Heart left ventricle (tissue), 16 donors: ENCODE measurements at regions not wholly inside any gene's neighbourhood (a gene's known extent, or its start where the extent isn't known, plus 50 kb on each side); places are given as distances from the start of the nearest gene placed in this dataset.

Source experiments
- ATAC-seq, 4 donors: fragments of 200-7000 bp; cut with Tn5 transposase; one replicate each; pipeline ENCODE4 v1.9.1; 2020 to 2022; ENCODE audit warnings: moderate library complexity in 4 of 4, mild to moderate bottlenecking in 3 of 4, moderate number of reproducible peaks in 1 of 4
- DNase-seq, 5 donors: peaks; one replicate each; pipeline ENCODE4 v3.0.0-alpha.2; 2020
- H3K27ac ChIP-seq, 12 donors: fragments of 200-600 bp; sonication (generic) in 4 of 12; one replicate each; pipeline versions ENCODE4 v1.5.0 to v1.8.0; 2016 to 2022; ENCODE audit warnings: mild to moderate bottlenecking in 2 of 12
- H3K27me3 ChIP-seq, 9 donors: fragments of 200-600 bp; sonication (generic) in 2 of 9; one replicate each; pipeline versions ENCODE4 v1.5.1 to v1.8.0; 2016 to 2022; ENCODE audit warnings: mild to moderate bottlenecking in 3 of 9
- H3K36me3 ChIP-seq, 9 donors: fragments of 200-600 bp; sonication (generic) in 2 of 9; one replicate each; pipeline versions ENCODE4 v1.5.0 to v1.8.0; 2018 to 2022; ENCODE audit warnings: mild to moderate bottlenecking in 2 of 9
- H3K4me1 ChIP-seq, 12 donors: fragments of 200-600 bp; sonication (generic) in 4 of 12; one replicate each; pipeline versions ENCODE4 v1.5.0 to v1.8.0; 2016 to 2022; ENCODE audit warnings: mild to moderate bottlenecking in 3 of 12
- H3K4me3 ChIP-seq, 12 donors: fragments of 200-600 bp; sonication (generic) in 4 of 12; one replicate each; pipeline versions ENCODE4 v1.5.0 to v1.8.0; 2017 to 2022; ENCODE audit warnings: mild to moderate bottlenecking in 9 of 12, moderate library complexity in 4 of 12
- H3K9me3 ChIP-seq, 12 donors: fragments of 200-600 bp; sonication (generic) in 4 of 12; one replicate each; pipeline versions ENCODE4 v1.5.0 to v1.8.0; 2016 to 2022; ENCODE audit warnings: mild to moderate bottlenecking in 1 of 12
- CTCF ChIP-seq, 12 donors: fragments of 200-600 bp; sonication (generic) in 4 of 12; IDR thresholded peaks; one replicate each; pipeline versions ENCODE4 v1.5.0 to v1.8.0; 2018 to 2022; ENCODE audit warnings: antibody characterized with exemption in 12 of 12, mild to moderate bottlenecking in 5 of 12
- POLR2A ChIP-seq, 2 donors: fragments of 450-650 bp; IDR thresholded peaks; one replicate each; pipeline ENCODE4 v1.6.1; 2017; ENCODE audit warnings: antibody characterized with exemption in 2 of 2, mild to moderate bottlenecking in 2 of 2, moderate library complexity in 2 of 2
- WGBS, 4 donors: extraction: QIAGEN DNeasy Blood & Tissue Kit in 2 of 4; methylation state at CpG; one replicate each; pipeline versions ENCODE4 v1.1.5 to v1.1.7; 2013 to 2018; 5-methylcytosine and 5-hydroxymethylcytosine counted together
- intact Hi-C, 10 donors: fragments of 100-400 bp; cut with DNase I; formaldehyde crosslinking; loops; one replicate each; pipeline versions ENCODE4 v1.11.1 to v1.14.2; 2022
- donor health status: ischemic (EF 13 %, LVEDD 7.1; RV severe dilation, severe dysfunction).
- donor health status: healthy with polysubstance abuse.
- donor health status: DM: no; HTN: yes; CAD: no.
- donor health status: DM: no; HTN: no; CAD: no.
- donor health status: ischemic (EF 25% LVEDD 6.9; RV normal size, moderate dysfunction).
- donor health status: ischemic (EF 25% LVEDD 5.7; RV mildly dilated, moderate dysfunction).
- donor health status: healthy.
- donor health status: DM: yes; HTN: yes; CAD: no.
- donor health status: ischemic (EF 35%, LVEDD 5.7; RV mildly dilated, moderate dysfunction).
- donor health status: nonischemic (EF 11% LVEDD 7.7; RV severe dilation, severe dysfunction).
- donor health status: DM: yes; HTN: yes; CAD: no.
- donor health status: PGD.
- donor health status: ischemic (EF 29% LVEDD 5.4; RV normal size, mild dysfunction).
- donor health status: nonischemic (EF 23%, LVEDD 6.1; RV moderate dilation, normal function).

GRCh38 chr3:72143966-72144717, 359.2 kb upstream of the PROK2 start:
- peaks cover 0 to 27% (median 3%) of the 10 kb centered on the region in 12 donors for H3K4me1 ChIP-seq
- no peak for ATAC-seq
- WGBS, 4 donors = 59 to 77% (median 60%) methylated on average over 6 of the region's 6 CpGs
- no peaks in the 10 kb centered on the region for H3K27me3 ChIP-seq
- intact Hi-C loops = no loop called here
- no peak for DNase-seq
- H3K4me3 ChIP-seq = no peak overlapping the region
- TF ChIP-seq CTCF (IDR thresholded peaks at IDR 0.05) = no peak
- no peak for TF ChIP-seq POLR2A (IDR thresholded peaks at IDR 0.05)
- H3K36me3 ChIP-seq = no peaks in the 10 kb centered on the region
- peaks cover 0 to 3% (median 0%) of the 10 kb centered on the region in 12 donors for H3K9me3 ChIP-seq
- H3K27ac ChIP-seq = no peak overlapping the region

GRCh38 chr3:72143322-72143721, 358.4 kb upstream of the PROK2 start:
- H3K27ac ChIP-seq = no peak overlapping the region
- no peak overlapping the region for H3K4me3 ChIP-seq
- H3K9me3 ChIP-seq = peaks cover 0 to 3% (median 0%) of the 10 kb centered on the region in 12 donors
- H3K4me1 ChIP-seq = peaks cover 0 to 27% (median 4%) of the 10 kb centered on the region in 12 donors
- WGBS, 4 donors = 95 to 96% (median 95%) methylated on average over 7 of the region's 7 CpGs
- ATAC-seq (no peak), DNase-seq (no peak)
- no peak for TF ChIP-seq CTCF (IDR thresholded peaks at IDR 0.05)
- no peak for TF ChIP-seq POLR2A (IDR thresholded peaks at IDR 0.05)
- intact Hi-C loops = no loop called here
- no peaks in the 10 kb centered on the region for H3K27me3 ChIP-seq
- no peaks in the 10 kb centered on the region for H3K36me3 ChIP-seq

DNA sequence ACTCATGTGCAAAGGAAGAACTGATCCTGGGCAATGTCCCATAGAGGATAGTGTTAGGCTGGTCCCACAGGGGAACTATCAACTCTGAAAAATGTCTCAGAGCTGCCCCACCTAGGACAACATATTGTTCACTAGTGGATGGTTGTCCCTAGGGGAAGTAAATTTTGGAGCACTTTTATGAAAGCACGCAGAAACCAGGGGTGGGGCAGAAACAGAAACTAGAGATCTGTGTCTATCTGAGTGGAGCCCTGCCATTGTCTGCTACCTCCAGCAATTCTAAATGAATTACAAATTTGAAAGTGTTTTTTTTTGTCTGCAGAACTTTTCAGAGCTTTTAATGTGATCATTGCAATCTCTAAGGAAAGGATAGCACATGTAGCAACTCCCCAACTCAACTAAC, 357.1 kb upstream of the PROK2 start:
- intact Hi-C loops = no loop called here
- no peak for TF ChIP-seq POLR2A (IDR thresholded peaks at IDR 0.05)
- no peak for TF ChIP-seq CTCF (IDR thresholded peaks at IDR 0.05)
- peaks cover 0 to 31% (median 11%) of the 10 kb centered on the region in 12 donors for H3K4me1 ChIP-seq

GRCh38 chr3:72141264-72141663, 356.3 kb upstream of the PROK2 start:
- Histone ChIP-seq H3K9me3 (peaks cover 0 to 3% (median 0%) of the 10 kb centered on the region in 12 donors), H3K4me1 (peaks cover 0 to 31% (median 11%) of the 10 kb centered on the region in 12 donors), H3K36me3 (no peaks in the 10 kb centered on the region), H3K4me3 (no peak overlapping the region), H3K27ac (no peak overlapping the region), H3K27me3 (no peaks in the 10 kb centered on the region)
- DNase-seq (no peak), ATAC-seq (no peak)
- WGBS, 4 donors = 88 to 98% (median 93%) methylated on average over 1 of the region's 1 CpG
- TF ChIP-seq POLR2A (IDR thresholded peaks at IDR 0.05) = no peak
- TF ChIP-seq CTCF (IDR thresholded peaks at IDR 0.05) = no peak
- intact Hi-C loops = no loop called here

More for the DNA sequence above, 357.1 kb upstream of the PROK2 start:
- Histone ChIP-seq H3K4me3 (no peak overlapping the region), H3K27me3 (no peaks in the 10 kb centered on the region), H3K36me3 (no peaks in the 10 kb centered on the region), H3K9me3 (peaks cover 0 to 3% (median 0%) of the 10 kb centered on the region in 12 donors), H3K27ac (no peak overlapping the region)
- DNase-seq (no peak), ATAC-seq (no peak)
- WGBS, 4 donors = 48 to 76% (median 63%) methylated on average over 1 of the region's 1 CpG
